Heart right ventricle (tissue), 16 donors: ENCODE measurements at regions not wholly inside any gene's neighbourhood (a gene's known extent, or its start where the extent isn't known, plus 50 kb on each side); places are given as distances from the start of the nearest gene placed in this dataset.

Experiments
- ATAC-seq, 8 donors: fragments of 200-7000 bp; cut with Tn5 transposase; one replicate each; pipeline ENCODE4 v1.9.1; 2020; ENCODE audit warnings: mild to moderate bottlenecking in 8 of 8, moderate library complexity in 8 of 8, moderate number of reproducible peaks in 1 of 8
- DNase-seq, 2 donors: peaks; one replicate each; pipeline ENCODE4 v3.0.0-alpha.2; 2020
- H3K27ac ChIP-seq, 10 donors: fragments of 200-600 bp; sonication (generic) in 2 of 10; one replicate each; pipeline versions ENCODE4 v1.5.0 to v1.8.0; 2020 to 2022; ENCODE audit warnings: mild to moderate bottlenecking in 3 of 10
- H3K27me3 ChIP-seq, 7 donors: fragments of 200-600 bp; one replicate each; pipeline ENCODE4 v1.8.0; 2021 to 2022; ENCODE audit warnings: mild to moderate bottlenecking in 2 of 7
- H3K36me3 ChIP-seq, 9 donors: fragments of 200-600 bp; sonication (generic) in 1 of 9; one replicate each; pipeline versions ENCODE4 v1.5.0 to v1.8.0; 2020 to 2022; ENCODE audit warnings: mild to moderate bottlenecking in 2 of 9
- H3K4me1 ChIP-seq, 9 donors: fragments of 200-600 bp; sonication (generic) in 1 of 9; one replicate each; pipeline versions ENCODE4 v1.5.0 to v1.8.0; 2020 to 2022; ENCODE audit warnings: mild to moderate bottlenecking in 4 of 9
- H3K4me3 ChIP-seq, 10 donors: fragments of 200-600 bp; sonication (generic) in 2 of 10; one replicate each; pipeline versions ENCODE4 v1.5.0 to v1.8.0; 2020 to 2022; ENCODE audit warnings: mild to moderate bottlenecking in 7 of 10, moderate library complexity in 2 of 10
- H3K9me3 ChIP-seq, 11 donors: fragments of 200-600 bp in 10 of 11; sonication (generic) in 2 of 11; one replicate each; pipeline versions ENCODE4 v1.5.0 to v1.8.0; 2013 to 2022; ENCODE audit warnings: mild to moderate bottlenecking in 2 of 11, control low read depth in 1 of 11, moderate library complexity in 1 of 11
- CTCF ChIP-seq, 9 donors: fragments of 200-600 bp; sonication (generic) in 2 of 9; IDR thresholded peaks; one replicate each; pipeline versions ENCODE4 v1.5.0 to v1.8.0; 2021 to 2022; ENCODE audit warnings: antibody characterized with exemption in 9 of 9, mild to moderate bottlenecking in 5 of 9, moderate library complexity in 1 of 9
- WGBS, 2 donors: extraction: QIAGEN DNeasy Blood & Tissue Kit; methylation state at CpG; one replicate each; pipeline ENCODE4 v1.1.7; 2013; ENCODE audit warnings: inconsistent platforms in 1 of 2; 5-methylcytosine and 5-hydroxymethylcytosine counted together
- intact Hi-C, 10 donors: fragments of 100-400 bp; cut with DNase I; formaldehyde crosslinking; loops; one replicate each; pipeline versions ENCODE4 v1.11.1 to v1.14.2; 2022
- donor health status: Arrhythmogenic right ventricular cardiomyopathy.
- donor health status: ischemic (EF 13 %, LVEDD 7.1; RV severe dilation, severe dysfunction).
- donor health status: healthy with polysubstance abuse.
- donor health status: DM: no; HTN: yes; CAD: no.
- donor health status: DM: no; HTN: no; CAD: no.
- donor health status: ischemic (EF 25% LVEDD 6.9; RV normal size, moderate dysfunction).
- donor health status: ischemic (EF 25% LVEDD 5.7; RV mildly dilated, moderate dysfunction).
- donor health status: healthy.
- donor health status: DM: yes; HTN: yes; CAD: no.
- donor health status: Ischemic cardiomyopathy.
- donor health status: ischemic (EF 35%, LVEDD 5.7; RV mildly dilated, moderate dysfunction).
- donor health status: nonischemic (EF 11% LVEDD 7.7; RV severe dilation, severe dysfunction).
- donor health status: DM: yes; HTN: yes; CAD: no.
- donor health status: PGD.
- donor health status: ischemic (EF 29% LVEDD 5.4; RV normal size, mild dysfunction).
- donor health status: nonischemic (EF 23%, LVEDD 6.1; RV moderate dilation, normal function).

DNA sequence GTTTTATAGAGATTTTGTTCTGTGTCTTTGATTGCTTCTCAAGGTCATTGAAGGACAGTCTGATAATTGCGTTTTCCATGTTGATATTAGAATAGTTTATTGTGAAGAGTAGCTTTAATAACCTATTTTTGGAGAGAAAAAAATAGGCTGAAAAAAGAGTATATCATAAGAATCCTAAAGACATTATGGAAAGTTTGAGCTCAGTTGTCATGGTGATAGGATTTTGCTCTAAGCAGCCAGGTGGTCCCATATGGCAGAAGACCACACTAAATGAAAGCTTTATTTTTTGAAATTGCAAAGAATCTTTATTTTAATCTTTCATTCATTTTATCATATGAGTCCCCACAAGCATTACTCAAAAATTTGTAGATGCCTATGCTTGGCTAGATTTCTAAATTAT, 358.9 kb upstream of the NAV3 start:
- no peak overlapping the region for H3K27ac ChIP-seq
- ATAC-seq = no peak
- WGBS, 2 donors = 53 to 67% methylated on average over 1 of the region's 1 CpG
- no peak for DNase-seq
- H3K4me3 ChIP-seq = no peak overlapping the region
- H3K9me3 ChIP-seq = no peaks in the 10 kb centered on the region
- no peaks in the 10 kb centered on the region for H3K27me3 ChIP-seq
- H3K4me1 ChIP-seq = no peaks in the 10 kb centered on the region
- no peaks in the 10 kb centered on the region for H3K36me3 ChIP-seq
- TF ChIP-seq CTCF (IDR thresholded peaks at IDR 0.05) = no peak
- intact Hi-C loops = no loop called here

GRCh38 chr12:77469578-77470333, 360.9 kb upstream of the NAV3 start:
- intact Hi-C loops = no loop called here
- H3K4me1 ChIP-seq = no peaks in the 10 kb centered on the region
- H3K4me3 ChIP-seq = no peak overlapping the region
- no peaks in the 10 kb centered on the region for H3K9me3 ChIP-seq
- 75 to 78% methylated on average over 3 of the region's 3 CpGs for WGBS, 2 donors
- no peaks in the 10 kb centered on the region for H3K27me3 ChIP-seq
- ATAC-seq (no peak), DNase-seq (no peak)
- no peaks in the 10 kb centered on the region for H3K36me3 ChIP-seq
- H3K27ac ChIP-seq = no peak overlapping the region
- TF ChIP-seq CTCF (IDR thresholded peaks at IDR 0.05) = no peak

DNA sequence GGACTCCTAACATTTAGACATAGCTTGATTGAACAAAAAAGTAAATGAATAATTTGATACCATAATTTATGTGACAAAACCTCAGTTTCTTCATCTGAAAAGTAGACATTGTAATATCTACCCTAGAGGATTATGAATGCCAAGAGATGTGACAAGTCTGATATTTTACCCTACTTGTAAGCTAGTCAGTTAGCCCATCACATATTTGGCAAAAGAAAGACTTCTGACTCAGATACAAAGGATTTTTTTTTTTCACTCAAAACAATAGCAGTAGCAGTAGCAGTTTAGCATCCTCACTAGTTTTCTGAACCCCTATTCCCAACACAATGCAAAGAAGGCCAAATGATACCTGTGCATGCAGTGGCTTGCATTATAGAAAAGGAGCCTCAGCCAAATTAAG, 377.3 kb upstream of the E2F7 start:
- Histone ChIP-seq H3K4me1 (no peaks in the 10 kb centered on the region), H3K27ac (no peak overlapping the region), H3K27me3 (no peaks in the 10 kb centered on the region), H3K4me3 (no peak overlapping the region), H3K9me3 (peaks cover 0 to 3% (median 0%) of the 10 kb centered on the region in 11 donors), H3K36me3 (no peaks in the 10 kb centered on the region)
- intact Hi-C loops = no loop called here
- ATAC-seq (no peak), DNase-seq (no peak)
- no peak for TF ChIP-seq CTCF (IDR thresholded peaks at IDR 0.05)

DNA sequence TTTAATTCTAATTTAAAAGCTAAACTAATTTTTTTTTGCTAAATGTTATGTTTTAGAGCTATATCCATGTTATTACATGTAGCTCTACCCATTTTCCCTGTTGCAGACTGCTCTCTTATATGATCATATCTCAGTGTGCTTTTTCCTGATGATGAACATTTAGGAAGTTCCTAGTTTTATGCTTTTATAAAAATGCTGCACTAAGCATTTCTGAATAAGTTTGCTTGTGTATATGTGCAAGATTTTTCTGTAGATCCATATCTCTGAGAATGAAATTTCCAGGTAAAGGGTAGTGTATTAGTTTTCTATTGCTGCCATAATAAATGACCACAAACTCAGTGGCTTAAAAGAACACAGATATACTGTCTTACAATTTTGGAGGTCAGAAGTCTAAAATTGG, 374.4 kb upstream of the E2F7 start:
- DNase-seq (no peak), ATAC-seq (no peak)
- intact Hi-C loops = no loop called here

More for the DNA sequence above, 374.4 kb upstream of the E2F7 start:
- Histone ChIP-seq H3K4me3 (no peak overlapping the region), H3K36me3 (no peaks in the 10 kb centered on the region), H3K4me1 (peaks cover 0 to 15% (median 0%) of the 10 kb centered on the region in 9 donors), H3K27ac (no peak overlapping the region), H3K9me3 (no peaks in the 10 kb centered on the region), H3K27me3 (no peaks in the 10 kb centered on the region)
- TF ChIP-seq CTCF (IDR thresholded peaks at IDR 0.05) = no peak
